BE2C (cell line): ENCODE measurements at regions not wholly inside any gene's neighbourhood (a gene's known extent, or its start where the extent isn't known, plus 50 kb on each side); places are given as distances from the start of the nearest gene placed in this dataset.

ENCODE experiments used
- DNase-seq: peaks from one replicate; pipeline ENCODE4 v3.0.0-alpha.2; 2020
- H3K27me3 ChIP-seq: fragments of 250-450 bp; sonication (Bioruptor Pico); 2 replicates; pipeline ENCODE4 v1.5.1; 2020; ENCODE audit warnings: mild to moderate bottlenecking
- H3K36me3 ChIP-seq: fragments of 250-450 bp; sonication (Bioruptor Pico); 2 replicates; pipeline ENCODE4 v1.5.1; 2020; ENCODE audit warnings: mild to moderate bottlenecking
- H3K4me1 ChIP-seq: fragments of 250-450 bp; sonication (Bioruptor Pico); 2 replicates; pipeline ENCODE4 v1.5.1; 2020
- H3K4me3 ChIP-seq: 2 replicates; pipeline ENCODE4 v1.5.1; 2011; ENCODE audit warnings: low read depth, low read length
- H3K9me3 ChIP-seq: fragments of 250-450 bp; sonication (Bioruptor Pico); 2 replicates; pipeline ENCODE4 v1.5.1; 2020
- TF ChIP-seq, protein P1 (sequence below): IDR thresholded peaks from 2 replicates; pipeline ENCODE4 v1.5.1; 2012; ENCODE audit warnings: mild to moderate bottlenecking, low read depth, low read length

- no peaks in the 10 kb centered on the region for H3K36me3 ChIP-seq
- TF ChIP-seq, protein P1, sequence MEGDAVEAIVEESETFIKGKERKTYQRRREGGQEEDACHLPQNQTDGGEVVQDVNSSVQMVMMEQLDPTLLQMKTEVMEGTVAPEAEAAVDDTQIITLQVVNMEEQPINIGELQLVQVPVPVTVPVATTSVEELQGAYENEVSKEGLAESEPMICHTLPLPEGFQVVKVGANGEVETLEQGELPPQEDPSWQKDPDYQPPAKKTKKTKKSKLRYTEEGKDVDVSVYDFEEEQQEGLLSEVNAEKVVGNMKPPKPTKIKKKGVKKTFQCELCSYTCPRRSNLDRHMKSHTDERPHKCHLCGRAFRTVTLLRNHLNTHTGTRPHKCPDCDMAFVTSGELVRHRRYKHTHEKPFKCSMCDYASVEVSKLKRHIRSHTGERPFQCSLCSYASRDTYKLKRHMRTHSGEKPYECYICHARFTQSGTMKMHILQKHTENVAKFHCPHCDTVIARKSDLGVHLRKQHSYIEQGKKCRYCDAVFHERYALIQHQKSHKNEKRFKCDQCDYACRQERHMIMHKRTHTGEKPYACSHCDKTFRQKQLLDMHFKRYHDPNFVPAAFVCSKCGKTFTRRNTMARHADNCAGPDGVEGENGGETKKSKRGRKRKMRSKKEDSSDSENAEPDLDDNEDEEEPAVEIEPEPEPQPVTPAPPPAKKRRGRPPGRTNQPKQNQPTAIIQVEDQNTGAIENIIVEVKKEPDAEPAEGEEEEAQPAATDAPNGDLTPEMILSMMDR, result no peak
- no peak for DNase-seq
- H3K4me1 ChIP-seq, result no peaks in the 10 kb centered on the region
- H3K4me3 ChIP-seq, result no peak overlapping the region
- no peaks in the 10 kb centered on the region for H3K9me3 ChIP-seq
- no peaks in the 10 kb centered on the region for H3K27me3 ChIP-seq
Observed at GRCh38 chr12:125512541-125513298, 447.5 kb downstream of the AACS start.

GRCh38 chr12:125515887-125516286, 450.7 kb downstream of the AACS start:
- H3K36me3 ChIP-seq, result no peaks in the 10 kb centered on the region
- H3K27me3 ChIP-seq, result no peaks in the 10 kb centered on the region
- H3K4me3 ChIP-seq, result no peak overlapping the region
- no peak for DNase-seq
- TF ChIP-seq, protein P1, result no peak
- H3K9me3 ChIP-seq, result no peaks in the 10 kb centered on the region; the same call in 1 of the 2 replicates
- H3K4me1 ChIP-seq, result no peaks in the 10 kb centered on the region

DNA sequence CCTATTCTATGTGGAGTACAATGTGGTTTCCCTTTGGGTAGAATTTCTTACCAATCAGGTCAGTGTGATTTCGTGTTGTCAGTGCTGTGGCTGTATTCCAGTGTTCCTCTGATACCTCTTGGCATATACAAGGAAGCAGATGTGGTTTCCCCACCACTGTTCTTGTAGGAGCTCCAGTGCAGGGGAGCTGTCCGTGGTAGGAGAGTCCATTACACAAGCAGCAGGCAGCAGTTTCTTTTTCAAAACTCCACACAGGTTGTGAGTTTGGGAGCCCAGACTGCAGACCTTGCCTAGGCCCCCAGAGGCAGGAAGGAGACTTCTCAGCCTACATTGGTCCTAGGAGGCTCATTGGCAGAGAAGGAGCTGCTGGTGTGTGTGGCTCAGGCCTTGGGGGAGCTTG, 452.8 kb downstream of the AACS start:
- Histone ChIP-seq H3K9me3 (no peaks in the 10 kb centered on the region; the same call in 1 of the 2 replicates), H3K36me3 (no peaks in the 10 kb centered on the region), H3K4me1 (no peaks in the 10 kb centered on the region), H3K4me3 (no peak overlapping the region), H3K27me3 (no peaks in the 10 kb centered on the region)
- DNase-seq, result no peak
- TF ChIP-seq, protein P1, result no peak

DNA sequence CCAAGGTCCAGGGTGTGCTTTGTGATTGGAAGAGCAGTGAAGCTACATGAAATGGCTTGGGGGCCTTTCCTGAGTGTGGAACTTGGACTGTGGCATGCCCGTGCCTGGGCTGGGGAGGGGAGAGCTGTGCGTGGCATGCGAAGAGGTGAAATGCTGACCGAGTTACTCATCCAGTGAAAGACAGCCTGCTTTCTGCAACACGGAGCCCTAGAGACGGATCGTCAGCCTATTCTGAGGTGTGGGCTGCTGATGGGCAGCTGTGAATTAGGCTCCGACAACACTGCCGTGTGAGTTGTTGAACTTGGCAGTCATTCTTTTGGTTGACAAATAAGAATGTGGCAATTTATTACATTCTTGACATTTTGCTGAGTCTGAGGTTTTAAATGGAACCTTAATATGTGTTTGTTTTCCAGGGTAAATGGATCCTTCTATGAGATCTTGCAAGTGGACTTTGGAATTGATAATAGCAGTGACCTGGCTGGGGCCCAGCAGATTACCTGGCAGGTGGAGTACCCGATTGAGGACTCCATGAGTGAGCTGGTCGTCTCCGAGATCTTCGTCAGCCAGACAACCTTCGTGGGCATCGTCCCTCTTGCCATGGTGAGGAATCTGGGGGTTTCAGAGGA, 453.9 kb downstream of the AACS start:
- TF ChIP-seq, protein P1, result no peak
- no peak overlapping the region for H3K4me3 ChIP-seq
- no peaks in the 10 kb centered on the region for H3K36me3 ChIP-seq
- no peaks in the 10 kb centered on the region for H3K4me1 ChIP-seq
- H3K27me3 ChIP-seq, result no peaks in the 10 kb centered on the region
- H3K9me3 ChIP-seq, result no peaks in the 10 kb centered on the region; the same call in 1 of the 2 replicates
- DNase-seq, result no peak

DNA sequence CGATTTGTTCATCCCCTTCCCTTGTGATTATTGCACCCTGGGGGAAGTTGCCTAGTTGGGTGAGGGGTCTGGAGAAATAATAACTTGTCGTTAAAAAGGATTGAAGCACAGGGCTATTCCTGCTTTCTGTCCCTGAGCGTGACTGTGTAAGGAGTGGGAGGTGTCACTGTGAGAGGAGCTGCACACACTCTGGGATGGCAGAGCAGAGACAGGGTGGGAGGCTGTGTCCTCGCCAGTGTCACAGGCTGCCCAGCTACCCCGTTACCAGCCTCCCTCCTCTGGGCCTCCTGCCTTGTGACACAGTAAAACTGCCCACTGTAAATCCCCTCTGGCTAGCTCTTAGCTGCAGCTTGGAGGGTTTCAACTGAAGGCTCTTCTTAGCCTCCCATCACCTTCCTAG, 460.6 kb downstream of the AACS start:
- TF ChIP-seq, protein P1, result no peak
- no peak for DNase-seq
- H3K27me3 ChIP-seq, result no peaks in the 10 kb centered on the region
- H3K4me1 ChIP-seq, result no peaks in the 10 kb centered on the region
- no peak overlapping the region for H3K4me3 ChIP-seq
- no peaks in the 10 kb centered on the region for H3K9me3 ChIP-seq
- H3K36me3 ChIP-seq, result no peaks in the 10 kb centered on the region

GRCh38 chr12:125528281-125528680, 463.0 kb downstream of the AACS start:
- H3K9me3 ChIP-seq, result no peaks in the 10 kb centered on the region
- no peaks in the 10 kb centered on the region for H3K27me3 ChIP-seq
- H3K4me3 ChIP-seq, result no peak overlapping the region
- no peaks in the 10 kb centered on the region for H3K36me3 ChIP-seq
- TF ChIP-seq, protein P1, result no peak
- DNase-seq, result no peak
- H3K4me1 ChIP-seq, result no peaks in the 10 kb centered on the region
